Natural killer cell (primary cell): ENCODE measurements at regions not wholly inside any gene's neighbourhood (a gene's known extent, or its start where the extent isn't known, plus 50 kb on each side); places are given as distances from the start of the nearest gene placed in this dataset.

Experiments used
- ATAC-seq, 3 donors: fragments of 150-1000 bp in 2 of 3; fragments of 200-7000 bp in 1 of 3; cut with Tn5 transposase; 1 replicate in 1 of 3; 2 replicates in 2 of 3; pipeline ENCODE4 v1.10.0; 2021; ENCODE audit warnings: mild to moderate bottlenecking in 2 of 3, moderate library complexity in 2 of 3
- DNase-seq, 2 donors: peaks; one replicate each; pipeline versions ENCODE4 v3.0.0 to v3.0.0-alpha.2; 2013 to 2021; ENCODE audit warnings: mixed read lengths in 1 of 2
- H3K27ac ChIP-seq: one replicate; pipeline ENCODE4 v1.5.1; 2013; ENCODE audit warnings: mild to moderate bottlenecking, low read length
- H3K27me3 ChIP-seq: one replicate; pipeline ENCODE4 v1.6.1; 2013; ENCODE audit warnings: low read length; ENCODE audit not compliant: control insufficient read depth, insufficient read depth
- H3K36me3 ChIP-seq: one replicate; pipeline ENCODE4 v1.6.1; 2013; ENCODE audit warnings: low read length; ENCODE audit not compliant: control insufficient read depth, insufficient read depth
- H3K4me1 ChIP-seq: one replicate; pipeline ENCODE4 v1.6.1; 2013; ENCODE audit warnings: low read length; ENCODE audit not compliant: control insufficient read depth, insufficient read depth
- H3K4me3 ChIP-seq: one replicate; pipeline ENCODE4 v1.5.1; 2013; ENCODE audit warnings: low read length
- H3K9me3 ChIP-seq: one replicate; pipeline ENCODE4 v1.6.1; 2013; ENCODE audit warnings: low read length; ENCODE audit not compliant: control insufficient read depth, insufficient read depth
- H3K27ac Mint-ChIP-seq, 2 donors: one replicate each; pipeline ENCODE4 v1.8.0; 2022; ENCODE audit warnings: mild to moderate bottlenecking in 2 of 2, mixed read lengths in 2 of 2, moderate library complexity in 1 of 2
- H3K27me3 Mint-ChIP-seq, 2 donors: one replicate each; pipeline ENCODE4 v1.8.0; 2022; ENCODE audit warnings: low read depth in 2 of 2, mixed read lengths in 2 of 2
- H3K36me3 Mint-ChIP-seq: one replicate; pipeline ENCODE4 v1.8.0; 2022; ENCODE audit warnings: mixed read lengths
- H3K4me1 Mint-ChIP-seq, 2 donors: one replicate each; pipeline ENCODE4 v1.8.0; 2022; ENCODE audit warnings: mixed read lengths in 2 of 2
- H3K4me3 Mint-ChIP-seq: one replicate; pipeline ENCODE4 v1.8.0; 2022; ENCODE audit warnings: mild to moderate bottlenecking, moderate library complexity, mixed read lengths
- H3K9me3 Mint-ChIP-seq, 2 donors: one replicate each; pipeline ENCODE4 v1.8.0; 2022; ENCODE audit warnings: mixed read lengths in 2 of 2
- CTCF ChIP-seq: fragments of 200-600 bp; IDR thresholded peaks from one replicate; pipeline ENCODE4 v1.8.0; 2022; ENCODE audit warnings: antibody characterized with exemption
- WGBS: methylation state at CpG from one replicate; pipeline ENCODE4 v1.1.7; 2013; ENCODE audit warnings: missing lambda C conversion rate; ENCODE audit not compliant: insufficient coverage; 5-methylcytosine and 5-hydroxymethylcytosine counted together
- intact Hi-C: fragments of 100-400 bp; cut with micrococcal nuclease; formaldehyde crosslinking; loops from one replicate; pipeline ENCODE4 v1.14.2; 2022

GRCh38 chr13:99902657-99903056, 68.9 kb downstream of the ZIC5 start:
- intact Hi-C loops = loop anchor here (5.0 kb wide), 1 partner anchor 610 kb away; no protein-coding TSS in a partner anchor
- 77% methylated on average over 4 of the region's 4 CpGs for WGBS
- peaks cover 9% of the 10 kb centered on the region for H3K27me3 ChIP-seq
- no peak for ATAC-seq
- no peaks in the 10 kb centered on the region for H3K4me1 ChIP-seq
- H3K4me3 ChIP-seq = no peak overlapping the region
- Mint-ChIP-seq H3K4me1 (peaks cover 4 to 6% of the 10 kb centered on the region in 2 donors), H3K9me3 (no peaks in the 10 kb centered on the region), H3K36me3 (no peaks in the 10 kb centered on the region), H3K27me3 (peaks cover 42 to 55% of the 10 kb centered on the region in 2 donors), H3K4me3 (no peak overlapping the region), H3K27ac (no peak overlapping the region)
- no peaks in the 10 kb centered on the region for H3K36me3 ChIP-seq
- no peak overlapping the region for H3K27ac ChIP-seq
- no peak for TF ChIP-seq CTCF
- no peaks in the 10 kb centered on the region for H3K9me3 ChIP-seq
- DNase-seq = no peak

- Mint-ChIP-seq H3K27ac (no peak overlapping the region), H3K36me3 (no peaks in the 10 kb centered on the region), H3K4me1 (peaks cover 6 to 8% of the 10 kb centered on the region in 2 donors), H3K4me3 (no peak overlapping the region), H3K27me3 (peaks cover 50 to 66% of the 10 kb centered on the region in 2 donors), H3K9me3 (no peaks in the 10 kb centered on the region)
- Histone ChIP-seq H3K4me3 (no peak overlapping the region), H3K4me1 (no peaks in the 10 kb centered on the region), H3K27me3 (peaks cover 19% of the 10 kb centered on the region), H3K9me3 (no peaks in the 10 kb centered on the region), H3K27ac (no peak overlapping the region), H3K36me3 (no peaks in the 10 kb centered on the region)
- no peak for ATAC-seq
- no peak for DNase-seq
- no peak for TF ChIP-seq CTCF
- intact Hi-C loops = loop anchor here (5.0 kb wide), 1 partner anchor 611 kb away; no protein-coding TSS in a partner anchor
- WGBS = 95% methylated on average over 8 of the region's 8 CpGs
Measured at GRCh38 chr13:99900960-99901359, 70.6 kb downstream of the ZIC5 start.

GRCh38 chr13:99898421-99898820, 73.1 kb downstream of the ZIC5 start:
- intact Hi-C loops = loop anchor here (10.0 kb wide), 1 partner anchor 454 kb away; no protein-coding TSS in a partner anchor
- ATAC-seq (no peak), DNase-seq (no peak)
- Histone ChIP-seq H3K4me1 (peaks cover 12% of the 10 kb centered on the region), H3K27me3 (peaks cover 30% of the 10 kb centered on the region), H3K27ac (no peak overlapping the region), H3K4me3 (no peak overlapping the region), H3K9me3 (no peaks in the 10 kb centered on the region), H3K36me3 (no peaks in the 10 kb centered on the region)
- H3K4me3 Mint-ChIP-seq = no peak overlapping the region
- H3K9me3 Mint-ChIP-seq = no peaks in the 10 kb centered on the region
- H3K27me3 Mint-ChIP-seq = peaks cover 61 to 76% of the 10 kb centered on the region in 2 donors
- no peak overlapping the region for H3K27ac Mint-ChIP-seq
- whole genome bisulfite sequencing = 87% methylated on average over 7 of the region's 7 CpGs
- TF ChIP-seq CTCF = no peak
- H3K36me3 Mint-ChIP-seq = no peaks in the 10 kb centered on the region
- peaks cover 19 to 21% of the 10 kb centered on the region in 2 donors for H3K4me1 Mint-ChIP-seq

GRCh38 chr13:99897076-99897440, 74.5 kb downstream of the ZIC5 start:
- Histone ChIP-seq H3K36me3 (no peaks in the 10 kb centered on the region), H3K4me1 (peaks cover 12% of the 10 kb centered on the region), H3K9me3 (no peaks in the 10 kb centered on the region), H3K4me3 (no peak overlapping the region), H3K27me3 (peaks cover 30% of the 10 kb centered on the region), H3K27ac (no peak overlapping the region)
- Mint-ChIP-seq H3K4me3 (peak overlapping the region; percentile 73), H3K4me1 (peaks cover 19 to 21% of the 10 kb centered on the region in 2 donors), H3K27me3 (peaks cover 56 to 65% of the 10 kb centered on the region in 2 donors), H3K9me3 (no peaks in the 10 kb centered on the region), H3K36me3 (no peaks in the 10 kb centered on the region), H3K27ac (no peak overlapping the region)
- intact Hi-C loops = loop anchor here (10.0 kb wide), 1 partner anchor 452 kb away; no protein-coding TSS in a partner anchor
- 84% methylated on average over 7 of the region's 7 CpGs for WGBS
- no peak for TF ChIP-seq CTCF
- DNase-seq (no peak), ATAC-seq (no peak)
